ENCODE measurements at regions not wholly inside any gene's neighbourhood (a gene's known extent, or its start where the extent isn't known, plus 50 kb on each side); places are given as distances from the start of the nearest gene placed in this dataset.

DNA sequence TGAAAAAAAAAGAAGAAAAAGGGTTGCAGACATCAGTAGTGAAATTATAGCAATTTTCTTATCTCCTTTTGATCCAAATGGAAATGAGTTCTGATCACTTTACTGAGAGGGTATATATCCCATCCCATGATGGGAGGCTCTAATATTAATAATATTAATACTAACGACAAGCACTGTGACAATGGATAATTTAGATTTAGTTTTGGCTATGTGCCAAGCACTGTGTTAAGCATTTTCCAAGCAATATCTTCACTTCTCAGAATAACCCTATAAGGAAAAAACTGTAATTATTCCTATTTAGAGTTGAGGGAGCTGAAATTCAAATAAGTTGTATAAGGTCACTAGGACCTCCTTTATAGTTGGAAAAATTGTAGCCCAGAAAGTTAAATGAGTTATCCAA lies 58.4 kb upstream of the ASTN2 start:
- no peaks in the 10 kb centered on the region for H3K9me3 ChIP-seq (ENCODE audit: severe bottlenecking)
- no peak for ATAC-seq (ENCODE audit: low read depth)
- no peaks in the 10 kb centered on the region for H3K36me3 ChIP-seq (ENCODE audit: low read depth)
- no peak overlapping the region for H3K27ac ChIP-seq (ENCODE audit: poor library complexity, severe bottlenecking)
- H3K4me1 ChIP-seq (ENCODE audit: insufficient read depth, poor library complexity, severe bottlenecking), result no peaks in the 10 kb centered on the region
- no peak overlapping the region for H3K4me3 ChIP-seq (ENCODE audit: severe bottlenecking)
- no peaks in the 10 kb centered on the region for H3K27me3 ChIP-seq (ENCODE audit: insufficient read depth, poor library complexity, severe bottlenecking)
- TF ChIP-seq CTCF (IDR thresholded peaks at IDR 0.05; ENCODE audit: poor library complexity, severe bottlenecking), result no peak
- DNase-seq (ENCODE audit: low spot score), result no peak

DNA sequence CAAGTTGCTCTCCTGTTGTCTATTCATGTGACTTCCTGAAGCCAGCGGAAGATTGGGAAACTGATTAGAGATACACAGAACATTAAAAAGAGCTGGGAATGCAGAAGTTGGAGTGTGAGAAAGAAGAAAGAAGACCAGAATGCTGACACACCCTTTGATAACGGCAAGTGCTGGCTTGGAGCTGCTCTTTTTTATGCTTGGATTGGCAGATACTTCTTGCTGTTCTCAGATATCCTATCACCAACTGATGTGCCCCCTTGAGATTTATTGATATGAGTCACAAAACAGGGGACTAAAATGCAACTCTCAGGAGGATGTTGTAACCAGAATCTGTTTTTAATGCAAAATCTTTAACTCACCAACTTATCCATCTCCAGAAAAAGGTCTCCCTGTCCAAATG lies 56.0 kb upstream of the ASTN2 start:
- H3K27me3 ChIP-seq (ENCODE audit: insufficient read depth, poor library complexity, severe bottlenecking), result no peaks in the 10 kb centered on the region
- ATAC-seq (ENCODE audit: low read depth) (no peak), DNase-seq (ENCODE audit: low spot score) (no peak)
- H3K9me3 ChIP-seq (ENCODE audit: severe bottlenecking), result no peaks in the 10 kb centered on the region
- H3K4me1 ChIP-seq (ENCODE audit: insufficient read depth, poor library complexity, severe bottlenecking), result no peaks in the 10 kb centered on the region
- no peaks in the 10 kb centered on the region for H3K36me3 ChIP-seq (ENCODE audit: low read depth)
- no peak overlapping the region for H3K4me3 ChIP-seq (ENCODE audit: severe bottlenecking)
- TF ChIP-seq CTCF (IDR thresholded peaks at IDR 0.05; ENCODE audit: poor library complexity, severe bottlenecking), result no peak
- no peak overlapping the region for H3K27ac ChIP-seq (ENCODE audit: poor library complexity, severe bottlenecking)

DNA sequence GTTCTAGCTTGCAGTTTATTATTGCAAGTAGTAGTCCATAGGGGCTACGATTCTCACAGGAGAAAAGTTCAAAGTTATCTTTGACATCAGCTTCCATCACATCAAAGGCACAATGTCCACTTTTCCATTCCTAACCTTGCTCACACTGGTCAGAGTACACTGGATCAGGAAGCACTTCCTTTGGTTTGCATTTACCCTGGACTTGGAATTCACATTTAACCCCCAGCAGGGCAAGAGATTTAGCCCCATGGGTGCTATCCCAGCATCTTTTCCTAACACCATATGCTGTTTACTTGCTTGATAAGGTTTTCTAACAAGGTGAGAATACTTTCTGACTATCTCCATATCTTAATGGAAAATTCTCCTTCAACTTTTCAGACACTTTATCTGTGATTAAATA lies 55.6 kb upstream of the ASTN2 start:
- no peak for DNase-seq (ENCODE audit: low spot score)
- TF ChIP-seq CTCF (IDR thresholded peaks at IDR 0.05; ENCODE audit: poor library complexity, severe bottlenecking), result no peak
- Histone ChIP-seq H3K27me3 (ENCODE audit: insufficient read depth, poor library complexity, severe bottlenecking) (no peaks in the 10 kb centered on the region), H3K9me3 (ENCODE audit: severe bottlenecking) (no peaks in the 10 kb centered on the region), H3K36me3 (ENCODE audit: low read depth) (no peaks in the 10 kb centered on the region), H3K27ac (ENCODE audit: poor library complexity, severe bottlenecking) (no peak overlapping the region), H3K4me3 (ENCODE audit: severe bottlenecking) (no peak overlapping the region), H3K4me1 (ENCODE audit: insufficient read depth, poor library complexity, severe bottlenecking) (no peaks in the 10 kb centered on the region)
- ATAC-seq (ENCODE audit: low read depth), result no peak

DNA sequence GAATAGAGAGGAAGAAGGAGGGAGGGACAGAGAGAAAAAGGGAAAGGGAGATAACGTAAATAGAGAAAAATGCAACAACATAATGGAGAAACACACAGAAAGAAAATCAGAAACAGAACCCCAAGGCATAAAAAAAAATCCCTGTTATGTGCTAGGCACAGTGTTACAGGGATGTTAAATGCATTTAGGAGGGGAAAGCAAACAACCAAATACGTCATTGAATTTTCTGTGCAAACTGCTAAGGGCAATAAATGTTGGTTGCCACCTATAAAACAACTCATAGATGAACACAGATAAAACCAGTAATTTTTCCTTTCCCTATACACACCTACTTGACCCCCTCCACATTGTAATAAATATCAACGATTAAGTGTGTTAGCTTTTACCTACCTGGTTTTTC lies 51.3 kb upstream of the ASTN2 start:
- DNase-seq (ENCODE audit: low spot score) (no peak), ATAC-seq (ENCODE audit: low read depth) (no peak)
- H3K4me3 ChIP-seq (ENCODE audit: severe bottlenecking), result no peak overlapping the region
- no peaks in the 10 kb centered on the region for H3K4me1 ChIP-seq (ENCODE audit: insufficient read depth, poor library complexity, severe bottlenecking)
- H3K27ac ChIP-seq (ENCODE audit: poor library complexity, severe bottlenecking), result no peak overlapping the region
- H3K27me3 ChIP-seq (ENCODE audit: insufficient read depth, poor library complexity, severe bottlenecking), result no peaks in the 10 kb centered on the region
- TF ChIP-seq CTCF (IDR thresholded peaks at IDR 0.05; ENCODE audit: poor library complexity, severe bottlenecking), result no peak
- no peaks in the 10 kb centered on the region for H3K9me3 ChIP-seq (ENCODE audit: severe bottlenecking)
- H3K36me3 ChIP-seq (ENCODE audit: low read depth), result no peaks in the 10 kb centered on the region

GRCh38 chr9:117465706-117466105 lies 50.8 kb upstream of the ASTN2 start:
- Histone ChIP-seq H3K4me3 (ENCODE audit: severe bottlenecking) (no peak overlapping the region), H3K36me3 (ENCODE audit: low read depth) (no peaks in the 10 kb centered on the region), H3K9me3 (ENCODE audit: severe bottlenecking) (no peaks in the 10 kb centered on the region), H3K27ac (ENCODE audit: poor library complexity, severe bottlenecking) (no peak overlapping the region), H3K27me3 (ENCODE audit: insufficient read depth, poor library complexity, severe bottlenecking) (no peaks in the 10 kb centered on the region), H3K4me1 (ENCODE audit: insufficient read depth, poor library complexity, severe bottlenecking) (no peaks in the 10 kb centered on the region)
- no peak for TF ChIP-seq CTCF (IDR thresholded peaks at IDR 0.05; ENCODE audit: poor library complexity, severe bottlenecking)
- ATAC-seq (ENCODE audit: low read depth) (no peak), DNase-seq (ENCODE audit: low spot score) (no peak)

Measured in RWPE2 (cell line).